ENCODE measurements at regions not wholly inside any gene's neighbourhood (a gene's known extent, or its start where the extent isn't known, plus 50 kb on each side); places are given as distances from the start of the nearest gene placed in this dataset.
"Not testable (repeated sequence)": the region's sequence is repeated elsewhere in the genome, so short reads cannot be mapped to it uniquely, and the experiment has no call there.

- Histone ChIP-seq H3K4me3 (ENCODE audit: low read length) (no peak overlapping the region), H3K27me3 (ENCODE audit: control insufficient read depth, low read length) (no peaks in the 10 kb centered on the region), H4K20me1 (ENCODE audit: control insufficient read depth, insufficient read depth, low read depth, low read length) (no peaks in the 10 kb centered on the region), H3K27ac (ENCODE audit: low read depth, low read length) (no peak overlapping the region), H3K4me1 (ENCODE audit: control insufficient read depth, low read length) (peaks cover 7% of the 10 kb centered on the region), H3F3A (ENCODE audit: control insufficient read depth, insufficient read depth) (no peaks in the 10 kb centered on the region), H3K4me2 (ENCODE audit: low read length) (no peak overlapping the region), H3K9me2 (replicated peaks; ENCODE audit: control insufficient read depth, low read length) (no peaks in the 10 kb centered on the region), H3K79me2 (ENCODE audit: control insufficient read depth, low read length) (no peaks in the 10 kb centered on the region), H3K36me3 (ENCODE audit: control insufficient read depth, low read length) (no peaks in the 10 kb centered on the region), H3K9me3 (ENCODE audit: control insufficient read depth, insufficient read depth, low read length) (no peaks in the 10 kb centered on the region)
- TF ChIP-seq EZH2phosphoT487 (IDR thresholded peaks at IDR 0.05; ENCODE audit: borderline replicate concordance, low read length) = no peak
- no peak for TF ChIP-seq CTCF (IDR thresholded peaks at IDR 0.05; ENCODE audit: low read depth, low read length, poor library complexity, severe bottlenecking)
Observed at GRCh38 chr5:17374973-17375742, 122.9 kb upstream of the TAF11L2 start.

- H3K4me1 ChIP-seq (ENCODE audit: control insufficient read depth, low read length); H3K27ac ChIP-seq (ENCODE audit: low read depth, low read length); H3F3A ChIP-seq (ENCODE audit: control insufficient read depth, insufficient read depth); H3K79me2 ChIP-seq (ENCODE audit: control insufficient read depth, low read length); H3K4me2 ChIP-seq (ENCODE audit: low read length); H3K4me3 ChIP-seq (ENCODE audit: low read length); H3K9me2 ChIP-seq (replicated peaks; ENCODE audit: control insufficient read depth, low read length); H3K36me3 ChIP-seq (ENCODE audit: control insufficient read depth, low read length); H3K27me3 ChIP-seq (ENCODE audit: control insufficient read depth, low read length); H4K20me1 ChIP-seq (ENCODE audit: control insufficient read depth, insufficient read depth, low read depth, low read length); H3K9me3 ChIP-seq (ENCODE audit: control insufficient read depth, insufficient read depth, low read length): not testable (repeated sequence)
Observed at GRCh38 chr5:17375886-17376285, 122.1 kb upstream of the TAF11L2 start.

GRCh38 chr5:17378346-17378997 is 119.6 kb upstream of the TAF11L2 start:
- TF ChIP-seq CTCF (IDR thresholded peaks at IDR 0.05; ENCODE audit: low read depth, low read length, poor library complexity, severe bottlenecking) (no peak), EZH2phosphoT487 (IDR thresholded peaks at IDR 0.05; ENCODE audit: borderline replicate concordance, low read length) (no peak)
- Histone ChIP-seq H3K9me2 (replicated peaks; ENCODE audit: control insufficient read depth, low read length) (no peaks in the 10 kb centered on the region), H3K4me3 (ENCODE audit: low read length) (no peak overlapping the region), H3K4me1 (ENCODE audit: control insufficient read depth, low read length) (peaks cover 3% of the 10 kb centered on the region), H3K79me2 (ENCODE audit: control insufficient read depth, low read length) (no peaks in the 10 kb centered on the region), H3K27me3 (ENCODE audit: control insufficient read depth, low read length) (no peaks in the 10 kb centered on the region), H4K20me1 (ENCODE audit: control insufficient read depth, insufficient read depth, low read depth, low read length) (no peaks in the 10 kb centered on the region), H3K9me3 (ENCODE audit: control insufficient read depth, insufficient read depth, low read length) (no peaks in the 10 kb centered on the region), H3K27ac (ENCODE audit: low read depth, low read length) (no peak overlapping the region), H3K36me3 (ENCODE audit: control insufficient read depth, low read length) (no peaks in the 10 kb centered on the region), H3F3A (ENCODE audit: control insufficient read depth, insufficient read depth) (no peaks in the 10 kb centered on the region), H3K4me2 (ENCODE audit: low read length) (no peak overlapping the region)

All from DOHH2 (cell line).